HG03196 (cell line): ENCODE measurements at regions not wholly inside any gene's neighbourhood (a gene's known extent, or its start where the extent isn't known, plus 50 kb on each side); places are given as distances from the start of the nearest gene placed in this dataset.

ENCODE experiments used
- ATAC-seq: cut with Tn5 transposase; IDR thresholded peaks from one replicate; pipeline ENCODE4 v1.9.1; 2021; ENCODE audit not compliant: unreplicated experiment

DNA sequence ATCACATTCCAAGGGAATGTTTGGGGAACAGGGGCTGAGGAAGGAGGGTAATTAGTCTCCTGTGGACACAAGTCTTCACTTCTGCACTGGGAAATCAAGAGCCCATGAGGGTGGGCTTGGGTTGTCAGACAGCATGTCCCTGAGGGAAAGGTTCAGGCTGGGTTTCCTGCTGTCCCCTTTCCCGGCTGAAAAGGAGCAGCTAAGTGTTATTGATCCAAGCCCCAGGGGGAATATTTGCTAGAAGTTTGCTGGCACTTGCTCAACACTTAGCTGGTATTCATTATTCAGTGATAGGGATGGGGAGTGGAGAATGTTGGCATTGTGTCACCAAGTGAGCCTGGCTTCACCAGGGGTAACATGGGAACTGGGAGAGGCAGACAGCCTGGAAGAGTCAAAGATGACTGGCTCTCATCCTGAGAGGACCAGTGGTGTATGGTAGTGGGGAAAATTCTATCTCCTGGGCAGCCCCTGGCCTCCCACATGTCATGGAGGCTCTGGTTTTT, 344.4 kb upstream of the PODXL start:
- ATAC-seq = no peak

DNA sequence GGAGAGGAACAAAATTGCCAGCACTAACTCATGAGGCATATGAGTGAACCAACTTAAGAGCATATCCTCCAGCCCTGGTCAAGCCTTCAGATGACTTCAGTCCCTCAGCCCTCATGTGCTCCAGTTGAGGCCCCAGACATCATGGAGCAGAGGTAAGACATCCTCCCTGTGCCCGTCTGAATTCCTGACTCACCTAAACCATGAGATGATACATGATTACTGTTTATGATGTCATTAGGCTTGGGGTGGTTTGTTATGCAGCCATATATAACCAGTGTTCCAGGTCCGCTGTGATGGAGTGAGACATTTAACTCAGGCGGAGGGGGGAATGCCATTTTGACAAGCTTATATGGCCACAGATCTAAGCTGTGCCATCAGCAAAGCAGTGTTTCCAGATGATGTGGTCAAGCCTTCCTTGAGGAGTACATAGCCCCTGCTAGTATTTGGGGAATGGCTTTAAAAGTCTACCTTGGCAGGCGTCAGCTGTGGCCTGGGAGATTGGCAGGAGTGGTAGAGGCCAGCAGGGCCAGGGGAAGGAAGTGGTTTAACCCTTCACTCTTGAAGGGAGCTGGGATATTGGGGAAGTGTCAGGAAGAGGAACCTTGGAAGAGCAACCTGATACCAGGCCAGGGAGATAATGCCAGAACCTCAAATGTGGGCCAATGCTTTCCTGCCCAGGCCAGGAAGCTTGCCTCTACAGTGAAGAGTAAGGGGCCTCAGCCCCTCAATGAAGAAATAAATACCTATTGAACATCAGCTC, 343.0 kb upstream of the PODXL start:
- ATAC-seq = no peak

- ATAC-seq = no peak
These were observed 342.0 kb upstream of the PODXL start for GRCh38 chr7:131898418-131898817.

GRCh38 chr7:131897790-131898165, 341.4 kb upstream of the PODXL start:
- ATAC-seq = no peak

DNA sequence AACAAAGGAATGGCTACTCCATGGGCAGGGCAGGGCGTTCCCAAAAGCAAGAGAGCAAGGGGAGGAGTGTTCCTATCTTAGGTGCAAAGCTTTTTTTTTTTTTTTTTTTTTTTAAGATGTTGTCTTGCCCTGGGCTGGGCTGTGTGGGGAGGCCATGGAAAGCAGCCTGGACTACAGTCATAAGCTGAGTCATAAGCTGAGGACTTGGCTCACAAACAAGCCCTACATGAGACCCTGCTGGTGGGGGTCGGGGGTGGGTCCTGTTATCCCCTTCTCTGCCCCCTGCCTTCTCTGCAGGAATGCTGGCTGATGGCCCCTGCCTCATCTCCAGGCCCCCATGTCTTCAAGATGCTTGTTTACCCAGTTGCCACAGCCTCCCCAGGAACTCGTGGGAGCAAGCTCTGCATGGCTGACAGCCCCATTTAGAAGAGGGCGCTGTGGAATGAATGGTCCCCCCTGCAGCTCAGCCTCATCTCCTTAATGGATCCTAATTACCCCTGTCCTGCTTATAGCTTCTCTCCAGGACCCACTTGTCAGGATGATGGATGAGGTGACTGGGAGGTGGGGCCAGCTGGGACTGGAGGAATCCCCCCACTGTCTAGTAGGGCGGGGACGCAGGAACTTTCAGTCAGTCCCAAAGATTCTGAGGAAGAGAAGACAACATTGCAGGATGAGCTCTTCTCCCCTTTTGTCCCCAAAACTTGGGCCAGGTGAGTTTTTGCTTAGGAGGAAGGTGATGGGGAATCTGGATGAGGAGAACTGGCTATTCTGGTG, 340.8 kb upstream of the PODXL start:
- no peak for ATAC-seq

GRCh38 chr7:131896165-131896863, 339.9 kb upstream of the PODXL start:
- ATAC-seq = no peak

DNA sequence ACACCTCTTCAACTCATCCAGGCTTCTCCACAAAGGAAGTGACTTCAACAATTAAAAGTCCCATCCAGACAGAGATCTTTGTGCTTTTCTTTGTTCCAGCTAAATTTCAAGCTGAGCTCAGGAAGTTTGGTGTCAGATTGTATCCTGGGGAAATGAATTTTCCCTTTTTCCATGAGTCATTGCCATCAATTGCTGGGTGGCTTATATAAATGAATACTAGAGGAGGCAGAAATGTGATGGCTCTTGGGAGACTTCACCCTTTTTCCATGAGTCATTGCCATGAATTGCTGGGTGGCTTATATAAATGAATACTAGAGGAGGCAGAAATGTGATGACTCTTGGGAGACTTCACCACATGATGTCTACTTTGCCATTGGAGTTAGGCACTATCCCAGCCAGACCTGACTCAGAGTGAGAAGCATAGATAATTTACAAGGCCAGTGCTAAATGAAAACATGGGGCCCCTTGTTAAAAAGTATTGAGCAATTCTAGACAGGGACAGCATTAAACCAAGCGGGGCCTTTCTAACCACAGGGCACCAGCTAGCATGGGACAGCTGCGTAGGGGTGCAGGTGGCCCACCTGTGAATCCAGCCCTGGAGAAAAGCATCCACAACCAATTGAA, 339.2 kb upstream of the PODXL start:
- no peak for ATAC-seq

DNA sequence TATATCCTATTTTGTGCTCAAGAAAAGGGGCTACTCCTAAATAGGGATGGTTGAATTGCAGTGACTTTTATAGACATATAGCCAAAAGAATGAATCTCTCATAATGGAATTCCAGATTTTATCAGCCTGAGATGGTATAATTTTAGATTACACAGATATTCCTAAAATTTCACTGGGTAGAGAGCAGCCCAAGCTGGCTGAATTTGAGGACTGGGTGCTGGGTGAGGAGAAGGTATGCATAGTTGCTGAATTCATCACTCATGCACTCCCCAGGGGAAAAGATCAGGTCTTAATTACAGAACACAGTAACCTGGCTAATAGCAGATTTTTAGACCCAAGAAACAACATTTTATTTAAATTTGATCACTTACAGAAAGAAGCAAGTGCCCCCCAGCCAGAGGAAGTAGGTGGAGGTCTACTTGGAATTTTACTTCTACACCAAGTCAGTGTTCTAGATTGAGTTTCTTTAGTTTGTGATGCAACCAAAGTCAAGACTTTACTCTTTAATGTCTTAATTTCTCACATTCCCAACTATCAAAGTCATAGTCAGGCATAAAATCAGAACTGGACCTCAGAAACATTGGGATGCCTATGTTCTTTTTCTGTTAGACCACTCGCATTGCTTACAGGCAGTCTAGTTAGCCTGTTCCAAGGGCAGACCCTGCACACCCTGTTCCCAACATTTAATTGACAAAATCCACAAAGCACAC, 337.4 kb upstream of the PODXL start:
- ATAC-seq = no peak

- ATAC-seq = no peak
These were observed 333.7 kb upstream of the PODXL start for GRCh38 chr7:131890176-131890575.

DNA sequence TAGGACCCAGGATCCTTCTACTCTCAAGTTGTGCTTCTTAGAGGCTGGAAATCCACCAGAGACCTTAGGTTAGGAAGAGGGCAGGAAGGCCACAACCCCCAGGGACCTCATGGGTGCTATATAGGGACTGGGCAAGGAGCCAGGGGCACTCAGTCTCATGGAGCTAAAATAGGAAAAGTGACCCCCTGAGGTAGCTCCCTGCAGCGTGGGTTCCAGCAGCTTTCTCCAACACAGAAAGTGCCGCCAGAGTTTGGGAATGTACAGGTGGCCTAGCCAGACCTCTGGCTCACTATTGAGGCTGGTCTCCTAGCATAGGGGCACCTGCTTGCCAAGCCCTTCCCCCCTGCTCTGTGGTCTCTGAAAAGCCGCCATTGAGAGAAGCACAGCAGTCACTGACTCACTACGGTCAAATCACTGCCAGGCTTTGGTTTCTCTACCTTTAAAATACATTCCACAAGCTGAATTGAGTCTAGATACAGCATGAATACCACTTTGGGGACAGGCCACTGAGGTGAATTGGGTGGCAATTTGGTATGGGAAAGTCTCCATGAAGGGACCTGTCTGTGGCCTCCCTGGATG, 333.2 kb upstream of the PODXL start:
- no peak for ATAC-seq

DNA sequence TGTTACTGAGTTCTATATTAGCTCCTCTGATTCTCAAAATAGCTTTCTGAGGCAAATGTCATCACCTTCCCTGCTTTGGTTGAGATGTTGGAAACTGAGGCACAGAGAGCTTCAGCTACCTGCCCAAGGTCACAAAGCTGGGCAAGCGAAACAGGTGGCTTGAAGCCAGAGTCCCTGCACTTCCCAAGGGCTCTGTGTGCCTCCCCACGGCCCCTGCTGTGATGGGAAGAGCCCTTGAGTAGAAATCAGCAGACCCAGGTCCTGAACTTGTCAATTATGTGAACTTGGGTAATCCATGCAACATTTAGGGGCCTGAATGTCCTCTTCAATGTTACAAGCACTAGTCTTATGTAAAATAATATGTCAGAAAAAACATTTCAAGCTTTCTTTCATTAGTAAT, 327.3 kb upstream of the PODXL start:
- ATAC-seq = no peak

DNA sequence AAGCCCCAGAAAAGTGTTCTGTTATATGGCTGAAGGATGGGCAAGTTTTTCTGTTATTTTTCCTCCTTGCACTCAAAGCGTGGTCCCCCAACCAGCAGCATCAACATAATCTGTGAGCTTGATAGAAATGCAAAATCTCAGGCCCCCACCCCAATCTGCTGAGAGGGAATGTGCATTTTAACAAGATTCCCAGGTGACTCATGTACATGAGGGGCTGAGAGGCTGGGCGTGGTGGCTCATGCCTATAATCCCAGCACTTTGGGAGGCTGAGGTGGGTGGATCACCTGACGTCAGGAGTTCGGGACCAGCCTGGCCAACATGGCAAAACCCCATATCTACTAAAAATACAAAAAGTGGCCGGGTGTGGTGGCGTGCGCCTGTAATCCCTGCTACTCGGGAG, 326.8 kb upstream of the PODXL start:
- no peak for ATAC-seq

DNA sequence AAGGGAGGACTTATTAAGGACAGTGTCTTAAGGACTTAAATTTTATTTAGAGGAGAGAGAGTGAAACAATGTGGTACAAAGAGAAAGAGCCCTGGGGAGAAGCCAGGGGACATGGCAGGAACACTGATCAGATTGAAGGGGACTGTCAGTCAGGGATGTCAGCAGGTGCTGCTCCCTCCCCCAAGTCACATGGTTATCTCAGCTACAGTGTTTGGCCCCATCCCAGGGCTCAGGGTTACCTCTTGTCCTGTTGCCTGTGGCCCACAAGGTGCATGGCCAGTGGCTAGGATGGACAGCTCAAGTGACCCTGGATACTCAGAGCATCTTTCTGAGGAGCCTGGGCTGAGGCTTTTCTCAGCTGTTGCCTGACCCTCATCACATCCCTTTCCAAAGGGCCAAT, 325.9 kb upstream of the PODXL start:
- ATAC-seq = no peak

DNA sequence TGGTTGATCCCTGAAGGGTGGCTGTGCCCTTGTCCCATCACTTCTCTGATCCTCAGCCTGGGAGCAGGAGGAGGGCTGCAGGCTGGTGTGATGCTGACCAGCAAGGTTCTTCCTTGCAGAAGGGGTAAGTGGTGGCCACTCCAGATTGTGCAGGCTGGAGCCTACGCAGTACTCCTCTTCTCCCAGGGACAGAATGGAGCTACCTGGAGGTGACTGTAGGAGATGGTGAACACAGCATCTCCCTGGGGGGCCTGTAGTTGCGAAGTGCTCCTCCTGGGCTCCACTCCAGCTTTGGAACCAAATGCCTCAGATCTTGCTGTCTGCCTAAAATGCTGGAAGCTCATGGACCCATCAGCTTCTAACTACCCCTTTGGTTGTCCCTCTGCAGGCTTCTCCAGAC, 323.6 kb upstream of the PODXL start:
- no peak for ATAC-seq

DNA sequence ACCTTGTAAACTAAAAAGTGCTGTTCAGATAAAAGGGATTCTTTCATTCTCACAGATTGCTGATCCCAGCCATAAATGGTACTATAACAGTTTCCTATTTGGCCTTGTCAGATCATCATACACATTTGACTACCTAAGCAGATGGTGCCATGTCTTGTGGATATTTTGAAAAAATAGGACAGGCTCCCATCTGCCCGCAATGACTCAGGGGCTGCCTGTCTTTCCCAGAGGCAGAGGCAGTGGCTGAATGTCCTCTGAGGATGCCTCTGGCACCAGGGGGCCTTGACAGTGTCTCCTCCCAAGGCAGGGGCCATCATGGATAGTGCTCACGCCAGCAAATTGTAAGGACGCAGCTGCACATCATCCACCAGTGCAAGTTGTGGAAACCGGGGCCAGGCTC, 323.0 kb upstream of the PODXL start:
- no peak for ATAC-seq

DNA sequence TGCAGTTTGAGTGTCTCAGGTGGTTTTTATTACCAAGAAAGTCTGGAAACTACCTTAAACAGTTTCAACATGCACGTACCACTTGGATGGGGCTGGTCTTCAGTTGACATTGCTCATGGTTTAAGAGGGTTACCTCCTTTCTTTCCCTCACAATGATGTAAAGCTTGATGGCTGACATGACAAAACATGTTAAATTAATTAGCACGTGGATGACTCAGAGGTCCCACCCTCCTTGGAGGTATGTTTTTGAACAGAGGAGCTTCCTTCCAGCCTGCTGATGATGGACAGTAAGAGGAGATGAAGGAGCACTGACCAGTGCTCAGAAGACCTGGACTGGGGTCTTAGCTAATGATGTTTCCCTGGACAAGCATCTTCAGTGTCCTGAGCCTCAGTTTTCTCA, 322.3 kb upstream of the PODXL start:
- ATAC-seq = no peak

DNA sequence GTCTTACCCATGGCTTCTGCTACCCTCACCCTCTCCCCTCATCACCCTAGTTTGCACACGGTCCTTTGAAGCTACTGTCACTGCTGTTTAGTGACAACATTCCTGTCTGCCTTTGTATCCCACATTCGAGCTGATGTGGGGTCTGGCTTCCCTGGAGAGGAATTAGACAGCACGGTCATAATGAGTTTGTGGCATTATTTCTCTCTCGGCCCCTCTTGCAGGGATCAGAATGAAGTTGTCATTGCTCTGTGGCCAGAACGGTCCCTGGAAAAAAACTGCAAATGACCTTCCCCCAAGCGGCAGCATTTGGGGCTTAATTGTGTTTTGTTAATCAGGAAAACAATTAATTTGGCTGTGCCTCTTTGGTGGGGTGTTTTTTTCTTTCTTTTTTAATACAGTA, 317.2 kb upstream of the PODXL start:
- no peak for ATAC-seq

GRCh38 chr7:131869986-131870385, 313.6 kb upstream of the PODXL start:
- no peak for ATAC-seq

- ATAC-seq = no peak
These were observed 312.9 kb upstream of the PODXL start for GRCh38 chr7:131869169-131869844.

- no peak for ATAC-seq
These were observed 311.0 kb upstream of the PODXL start for GRCh38 chr7:131867461-131867860.
